Posterior cingulate gyrus (tissue), 11 donors: ENCODE measurements at regions not wholly inside any gene's neighbourhood (a gene's known extent, or its start where the extent isn't known, plus 50 kb on each side); places are given as distances from the start of the nearest gene placed in this dataset.

Experiments used
- DNase-seq, 10 donors: peaks; one replicate each; pipeline versions ENCODE4 v3.0.0 to v3.0.0-alpha.2; 2020 to 2021; ENCODE audit warnings: mixed read lengths in 3 of 10
- intact Hi-C: fragments of 100-400 bp; cut with DNase I; formaldehyde crosslinking; loops from one replicate; pipeline ENCODE4 v1.15.1; 2023

- intact Hi-C loops, result no loop called here
- DNase-seq, result no peak
Observed at GRCh38 chr12:28104903-28105864, 85.1 kb upstream of the CCDC91 start.

- no peak for DNase-seq
- intact Hi-C loops, result no loop called here
Observed at GRCh38 chr12:28107679-28108078, 82.6 kb upstream of the CCDC91 start.

GRCh38 chr12:28108599-28108998, 81.7 kb upstream of the CCDC91 start:
- intact Hi-C loops, result no loop called here
- DNase-seq, result no peak

- DNase-seq, result no peak
- intact Hi-C loops, result no loop called here
Observed at GRCh38 chr12:28110329-28110728, 79.9 kb upstream of the CCDC91 start.

GRCh38 chr12:28114488-28114887, 75.8 kb upstream of the CCDC91 start:
- intact Hi-C loops, result no loop called here
- no peak for DNase-seq

GRCh38 chr12:28121433-28121832, 68.8 kb upstream of the CCDC91 start:
- no peak for DNase-seq
- intact Hi-C loops, result no loop called here

- DNase-seq, result no peak
- intact Hi-C loops, result no loop called here
Observed at GRCh38 chr12:28121899-28122655, 68.2 kb upstream of the CCDC91 start.

- intact Hi-C loops, result no loop called here
- DNase-seq, result no peak
Observed at GRCh38 chr12:28122756-28123155, 67.5 kb upstream of the CCDC91 start.

GRCh38 chr12:28127455-28127854, 62.8 kb upstream of the CCDC91 start:
- no peak for DNase-seq
- intact Hi-C loops, result no loop called here

- no peak for DNase-seq
- intact Hi-C loops, result no loop called here
Observed at GRCh38 chr12:28129031-28129430, 61.2 kb upstream of the CCDC91 start.

- no peak for DNase-seq
- intact Hi-C loops, result no loop called here
Observed at GRCh38 chr12:28130234-28130624, 60.0 kb upstream of the CCDC91 start.

GRCh38 chr12:28130625-28131598, 59.3 kb upstream of the CCDC91 start:
- intact Hi-C loops, result no loop called here
- no peak for DNase-seq

- intact Hi-C loops, result no loop called here
- DNase-seq, result no peak
Observed at GRCh38 chr12:28132398-28132797, 57.9 kb upstream of the CCDC91 start.

- no peak for DNase-seq
- intact Hi-C loops, result no loop called here
Observed at GRCh38 chr12:28135801-28136439, 54.3 kb upstream of the CCDC91 start.

- DNase-seq, result no peak
- intact Hi-C loops, result no loop called here
Observed at GRCh38 chr12:28137414-28137813, 52.8 kb upstream of the CCDC91 start.

GRCh38 chr12:28140404-28140803, 49.9 kb upstream of the CCDC91 start:
- intact Hi-C loops, result no loop called here
- no peak for DNase-seq
